ENCODE measurements at regions not wholly inside any gene's neighbourhood (a gene's known extent, or its start where the extent isn't known, plus 50 kb on each side); places are given as distances from the start of the nearest gene placed in this dataset.

DNA sequence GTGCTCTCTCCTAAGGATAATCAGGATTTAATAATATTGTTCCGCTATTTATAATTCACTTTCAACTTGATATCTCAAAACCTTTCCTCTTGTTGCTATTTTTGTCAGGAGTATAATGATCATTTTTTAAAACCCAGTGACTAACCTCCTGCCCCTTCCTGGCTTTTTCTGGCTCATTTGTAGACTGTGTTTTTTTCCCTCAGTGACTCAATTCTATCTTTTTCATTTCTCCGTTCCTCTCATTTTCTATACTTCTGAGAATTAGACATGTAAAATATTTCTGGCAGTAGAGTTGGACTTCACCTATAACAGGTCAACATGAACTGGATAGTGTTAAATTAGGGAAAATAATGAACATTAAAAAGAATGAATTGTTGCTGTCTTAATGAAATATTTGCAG, 490.7 kb downstream of the EDEM1 start:
- TF ChIP-seq ESRRA (IDR thresholded peaks at IDR 0.05; ENCODE audit: borderline replicate concordance, low read depth) (no peak), TAL1 (IDR thresholded peaks at IDR 0.05) (no peak), ZNF57 (CRISPR knock-in tag; IDR thresholded peaks at IDR 0.05) (no peak), POLR2A (conservative IDR thresholded peaks at IDR 0.05) (no peak)
